ENCODE measurements at regions not wholly inside any gene's neighbourhood (a gene's known extent, or its start where the extent isn't known, plus 50 kb on each side); places are given as distances from the start of the nearest gene placed in this dataset.

DNA sequence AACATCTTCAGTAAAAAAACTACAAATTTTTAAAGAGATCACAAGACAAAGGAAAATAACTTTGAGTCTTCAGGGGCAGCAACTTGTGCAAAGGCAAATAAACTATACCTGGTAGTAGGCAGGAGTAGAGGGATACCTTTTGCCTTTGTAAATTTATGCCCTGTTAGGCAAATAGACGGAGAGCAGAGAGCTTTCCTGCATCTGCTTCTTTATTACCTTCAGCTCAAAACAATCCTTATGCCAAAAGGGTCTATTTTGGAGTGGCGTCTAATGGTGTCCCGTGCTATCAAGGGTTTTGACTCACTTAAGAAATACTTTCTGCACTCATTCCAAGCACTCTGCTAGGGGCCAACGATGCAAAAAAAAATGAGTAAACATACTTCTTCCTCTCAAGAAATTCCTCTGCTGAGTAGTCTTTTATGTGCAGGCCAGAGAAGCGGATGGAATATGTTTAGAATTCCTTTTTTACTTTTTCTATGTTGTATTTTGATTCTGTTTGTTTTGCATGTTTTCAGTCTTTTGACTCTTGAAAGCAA lies 131.9 kb downstream of the ANXA5 start:
- ChIA-PET POLR2A (no interaction called here), CTCF (interaction anchor here (0.6 to 0.7 kb wide), 2 partner anchors 23 to 51 kb away, joined by 3 to 6 read pairs; no protein-coding TSS in a partner anchor)
- BruUV-seq (replicated peaks) = no TSS peak
- Mint-ChIP-seq H3K27me3 (ENCODE audit: insufficient read depth, unreplicated experiment) (no peaks in the 10 kb centered on the region), H3K36me3 (ENCODE audit: insufficient read depth, unreplicated experiment) (no peaks in the 10 kb centered on the region), H3K4me1 (ENCODE audit: insufficient read depth, unreplicated experiment) (no peaks in the 10 kb centered on the region), H3K27ac (ENCODE audit: low read depth, unreplicated experiment) (no peak overlapping the region), H3K9me3 (ENCODE audit: unreplicated experiment) (no peaks in the 10 kb centered on the region), H3K4me3 (ENCODE audit: unreplicated experiment) (no peak overlapping the region)
- intact Hi-C loops (cut with micrococcal nuclease) = no loop called here
- no peak for DNase-seq (ENCODE audit: unreplicated experiment)
- TF ChIP-seq, protein P1, sequence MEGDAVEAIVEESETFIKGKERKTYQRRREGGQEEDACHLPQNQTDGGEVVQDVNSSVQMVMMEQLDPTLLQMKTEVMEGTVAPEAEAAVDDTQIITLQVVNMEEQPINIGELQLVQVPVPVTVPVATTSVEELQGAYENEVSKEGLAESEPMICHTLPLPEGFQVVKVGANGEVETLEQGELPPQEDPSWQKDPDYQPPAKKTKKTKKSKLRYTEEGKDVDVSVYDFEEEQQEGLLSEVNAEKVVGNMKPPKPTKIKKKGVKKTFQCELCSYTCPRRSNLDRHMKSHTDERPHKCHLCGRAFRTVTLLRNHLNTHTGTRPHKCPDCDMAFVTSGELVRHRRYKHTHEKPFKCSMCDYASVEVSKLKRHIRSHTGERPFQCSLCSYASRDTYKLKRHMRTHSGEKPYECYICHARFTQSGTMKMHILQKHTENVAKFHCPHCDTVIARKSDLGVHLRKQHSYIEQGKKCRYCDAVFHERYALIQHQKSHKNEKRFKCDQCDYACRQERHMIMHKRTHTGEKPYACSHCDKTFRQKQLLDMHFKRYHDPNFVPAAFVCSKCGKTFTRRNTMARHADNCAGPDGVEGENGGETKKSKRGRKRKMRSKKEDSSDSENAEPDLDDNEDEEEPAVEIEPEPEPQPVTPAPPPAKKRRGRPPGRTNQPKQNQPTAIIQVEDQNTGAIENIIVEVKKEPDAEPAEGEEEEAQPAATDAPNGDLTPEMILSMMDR (IDR thresholded peaks at IDR 0.05; ENCODE audit: unreplicated experiment) = no peak

GRCh38 chr4:121562811-121563210 lies 134.0 kb downstream of the ANXA5 start:
- intact Hi-C loops (cut with micrococcal nuclease) = no loop called here
- no peak overlapping the region for H3K27ac Mint-ChIP-seq (ENCODE audit: low read depth, unreplicated experiment)
- DNase-seq (ENCODE audit: unreplicated experiment) = no peak

GRCh38 chr4:121555315-121556107 lies 141.3 kb downstream of the ANXA5 start:
- no TSS peak for BruUV-seq (replicated peaks)
- Mint-ChIP-seq H3K36me3 (ENCODE audit: insufficient read depth, unreplicated experiment) (no peaks in the 10 kb centered on the region), H3K27me3 (ENCODE audit: insufficient read depth, unreplicated experiment) (no peaks in the 10 kb centered on the region), H3K27ac (ENCODE audit: low read depth, unreplicated experiment) (no peak overlapping the region), H3K4me1 (ENCODE audit: insufficient read depth, unreplicated experiment) (peaks cover 12% of the 10 kb centered on the region), H3K9me3 (ENCODE audit: unreplicated experiment) (no peaks in the 10 kb centered on the region), H3K4me3 (ENCODE audit: unreplicated experiment) (no peak overlapping the region)
- TF ChIP-seq, protein P1 (IDR thresholded peaks at IDR 0.05; ENCODE audit: unreplicated experiment) = no peak
- ChIA-PET CTCF (interaction anchor here (1.2 kb wide), 1 partner anchor 71 kb away, joined by 6 read pairs; no protein-coding TSS in a partner anchor), POLR2A (no interaction called here)
- intact Hi-C loops (cut with micrococcal nuclease) = no loop called here
- no peak for DNase-seq (ENCODE audit: unreplicated experiment)

More at GRCh38 chr4:121562811-121563210, 134.0 kb downstream of the ANXA5 start:
- Mint-ChIP-seq H3K36me3 (ENCODE audit: insufficient read depth, unreplicated experiment) (no peaks in the 10 kb centered on the region), H3K4me3 (ENCODE audit: unreplicated experiment) (no peak overlapping the region), H3K4me1 (ENCODE audit: insufficient read depth, unreplicated experiment) (no peaks in the 10 kb centered on the region), H3K27me3 (ENCODE audit: insufficient read depth, unreplicated experiment) (no peaks in the 10 kb centered on the region), H3K9me3 (ENCODE audit: unreplicated experiment) (no peaks in the 10 kb centered on the region)
- ChIA-PET POLR2A (no interaction called here), CTCF (interaction anchor here (0.6 kb wide), 1 partner anchor 17 kb away, joined by 5 read pairs; no protein-coding TSS in a partner anchor)
- BruUV-seq (replicated peaks) = no TSS peak
- TF ChIP-seq, protein P1 (IDR thresholded peaks at IDR 0.05; ENCODE audit: unreplicated experiment) = no peak

DNA sequence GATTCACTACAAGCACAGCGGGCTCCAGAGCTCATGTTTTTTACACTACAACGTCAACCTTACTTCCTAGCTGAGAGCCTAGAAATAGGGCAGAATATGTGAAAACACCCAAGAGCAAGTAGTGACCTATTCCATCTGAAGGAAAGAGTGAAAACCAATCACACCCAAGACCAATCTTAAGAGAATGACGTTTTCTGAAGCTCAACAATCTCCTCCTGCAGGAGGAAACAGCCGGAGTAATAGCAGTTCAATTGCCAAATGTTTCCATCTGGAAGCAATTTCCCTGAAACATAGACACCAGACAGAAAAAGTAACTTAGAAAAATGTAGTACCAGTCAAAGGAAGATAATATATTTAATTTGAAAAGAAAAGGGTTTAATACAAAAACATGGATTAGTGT lies 142.4 kb downstream of the ANXA5 start:
- peaks cover 12% of the 10 kb centered on the region for H3K4me1 Mint-ChIP-seq (ENCODE audit: insufficient read depth, unreplicated experiment)
- BruUV-seq (replicated peaks) = no TSS peak
- intact Hi-C loops (cut with micrococcal nuclease) = no loop called here
- H3K4me3 Mint-ChIP-seq (ENCODE audit: unreplicated experiment) = no peak overlapping the region
- POLR2A ChIA-PET = no interaction called here
- H3K36me3 Mint-ChIP-seq (ENCODE audit: insufficient read depth, unreplicated experiment) = no peaks in the 10 kb centered on the region
- peaks cover 2% of the 10 kb centered on the region for H3K9me3 Mint-ChIP-seq (ENCODE audit: unreplicated experiment)
- DNase-seq (ENCODE audit: unreplicated experiment) = no peak
- no peaks in the 10 kb centered on the region for H3K27me3 Mint-ChIP-seq (ENCODE audit: insufficient read depth, unreplicated experiment)
- no peak overlapping the region for H3K27ac Mint-ChIP-seq (ENCODE audit: low read depth, unreplicated experiment)
- TF ChIP-seq, protein P1 (IDR thresholded peaks at IDR 0.05; ENCODE audit: unreplicated experiment) = no peak
- CTCF ChIA-PET = interaction anchor here (0.6 to 1.2 kb wide), 4 partner anchors 70 to 113 kb away, joined by 3 to 6 read pairs (median 3); no protein-coding TSS in a partner anchor

Data from MCF 10A (cell line).